H1 (cell line): ENCODE measurements at regions not wholly inside any gene's neighbourhood (a gene's known extent, or its start where the extent isn't known, plus 50 kb on each side); places are given as distances from the start of the nearest gene placed in this dataset.

Source experiments
- CTCF ChIA-PET: fragments of 300-600 bp; sonication (Branson Sonifier 250); formaldehyde crosslinking; loops from one replicate; lab custom pipeline; 2021; ENCODE audit not compliant: partially characterized antibody; lab: Charles Lee
- POLR2A ChIA-PET: fragments of 300-600 bp; sonication (Branson Sonifier 250); formaldehyde crosslinking; loops from one replicate; lab custom pipeline; 2021; ENCODE audit warnings: inconsistent platforms; ENCODE audit not compliant: partially characterized antibody; lab: Charles Lee
- DNase-seq, 2 experiments: peaks; one replicate each; pipeline versions ENCODE4 v3.0.0 to v3.0.0-alpha.2; 2010 to 2022; ENCODE audit warnings: low spot score in 2 of 2, low read depth in 1 of 2, mixed read lengths in 1 of 2
- FAIRE-seq: peaks from 2 replicates; lab custom pipeline; 2011; peaks lifted over from hg19 to GRCh38; lab: Jason Lieb, UNC
- H2AFZ ChIP-seq: 2 replicates; pipeline ENCODE4 v1.8.1; 2012; ENCODE audit warnings: low read length, inconsistent platforms
- H2AK5ac ChIP-seq: 2 replicates; pipeline ENCODE4 v1.6.1; 2013; ENCODE audit warnings: low read depth, low read length
- H2BK120ac ChIP-seq: replicated peaks from 2 replicates; pipeline ENCODE3; 2013; ENCODE audit warnings: low read depth, low read length, inconsistent platforms
- H2BK12ac ChIP-seq: 2 replicates; pipeline ENCODE4 v1.6.1; 2013; ENCODE audit warnings: low read depth, low read length
- H2BK15ac ChIP-seq: 2 replicates; pipeline ENCODE4 v1.6.1; 2013; ENCODE audit warnings: low read length
- H2BK20ac ChIP-seq: 2 replicates; pipeline ENCODE4 v1.6.1; 2013; ENCODE audit warnings: low read length
- H2BK5ac ChIP-seq: 2 replicates; pipeline ENCODE4 v1.6.1; 2013; ENCODE audit warnings: low read depth, low read length
- H3K14ac ChIP-seq: 2 replicates; pipeline ENCODE4 v1.6.1; 2013; ENCODE audit warnings: inconsistent platforms; ENCODE audit not compliant: insufficient read length
- H3K18ac ChIP-seq: 2 replicates; pipeline ENCODE4 v1.6.1; 2013; ENCODE audit warnings: low read length; ENCODE audit errors: extremely low read depth
- H3K23ac ChIP-seq: 2 replicates; pipeline ENCODE4 v1.6.1; 2013; ENCODE audit warnings: inconsistent platforms; ENCODE audit not compliant: insufficient read length
- H3K23me2 ChIP-seq: 2 replicates; pipeline ENCODE4 v1.6.1; 2013; ENCODE audit warnings: low read depth, low read length
- H3K27ac ChIP-seq: 2 replicates; pipeline ENCODE4 v1.6.1; 2011; ENCODE audit warnings: low read depth, low read length, inconsistent platforms
- H3K27me3 ChIP-seq, 4 experiments: replicated peaks in 1 of 4; 1 replicate in 1 of 4; 2 replicates in 3 of 4; pipeline versions ENCODE4 v1.6.1 to v1.8.1; 2011 to 2013; ENCODE audit warnings: low read length in 3 of 4, mild to moderate bottlenecking in 3 of 4, inconsistent platforms in 2 of 4, mixed read lengths in 2 of 4, moderate library complexity in 1 of 4; ENCODE audit not compliant: control insufficient read depth in 3 of 4, insufficient read depth in 3 of 4; ENCODE audit errors: extremely low read depth in 1 of 4
- H3K36me3 ChIP-seq, 4 experiments: 2 replicates each; pipeline versions ENCODE4 v1.6.1 to v1.8.1; 2011 to 2013; ENCODE audit warnings: mild to moderate bottlenecking in 4 of 4, low read length in 3 of 4, moderate library complexity in 2 of 4, control low read depth in 1 of 4, inconsistent platforms in 1 of 4; ENCODE audit not compliant: insufficient read depth in 4 of 4, control insufficient read depth in 2 of 4
- H3K4ac ChIP-seq: replicated peaks from 2 replicates; pipeline ENCODE3; 2013; ENCODE audit warnings: low read length, low read depth, mixed read lengths, inconsistent platforms; ENCODE audit not compliant: insufficient read length
- H3K4me1 ChIP-seq, 4 experiments: replicated peaks in 1 of 4; 1 replicate in 1 of 4; 2 replicates in 3 of 4; pipeline versions ENCODE4 v1.6.1 to v1.8.1; 2011 to 2013; ENCODE audit warnings: low read length in 3 of 4, inconsistent platforms in 2 of 4, mixed read lengths in 1 of 4; ENCODE audit not compliant: insufficient read depth in 4 of 4, control insufficient read depth in 3 of 4
- H3K4me2 ChIP-seq, 2 experiments: 2 replicates each; pipeline versions ENCODE4 v1.6.1 to v1.8.1; 2011 to 2013; ENCODE audit warnings: low read depth in 2 of 2, low read length in 2 of 2, control low read depth in 1 of 2, inconsistent platforms in 1 of 2, mild to moderate bottlenecking in 1 of 2; ENCODE audit not compliant: insufficient read depth in 1 of 2
- H3K4me3 ChIP-seq, 4 experiments: fragments of 200-600, 300-600 bp in 1 of 4; sonication (generic), shearing (Covaris generic), sonication (Bioruptor Twin) in 1 of 4; 2 replicates each; pipeline versions ENCODE4 v1.5.1 to v1.8.1; 2011 to 2016; ENCODE audit warnings: low read length in 4 of 4, low read depth in 3 of 4, control low read depth in 2 of 4, inconsistent platforms in 2 of 4, mild to moderate bottlenecking in 2 of 4, mixed read lengths in 1 of 4, moderate library complexity in 1 of 4; ENCODE audit not compliant: insufficient read depth in 2 of 4; ENCODE audit errors: extremely low read depth in 1 of 4
- H3K56ac ChIP-seq: replicated peaks from 2 replicates; pipeline ENCODE3; 2013; ENCODE audit warnings: low read depth, mild to moderate bottlenecking, mixed read lengths, low read length, inconsistent platforms; ENCODE audit not compliant: insufficient read length
- H3K79me1 ChIP-seq: 2 replicates; pipeline ENCODE4 v1.6.1; 2013; ENCODE audit warnings: low read depth, low read length, control low read depth
- H3K79me2 ChIP-seq, 2 experiments: 2 replicates each; pipeline versions ENCODE4 v1.6.1 to v1.8.1; 2012 to 2013; ENCODE audit warnings: low read length in 2 of 2, mild to moderate bottlenecking in 2 of 2, inconsistent platforms in 1 of 2; ENCODE audit not compliant: insufficient read depth in 2 of 2, control insufficient read depth in 1 of 2
- H3K9ac ChIP-seq, 4 experiments: replicated peaks in 1 of 4; 1 replicate in 1 of 4; 2 replicates in 3 of 4; pipeline versions ENCODE4 v1.6.1 to v1.8.1; 2011 to 2013; ENCODE audit warnings: low read depth in 3 of 4, low read length in 3 of 4, control low read depth in 2 of 4, mild to moderate bottlenecking in 2 of 4, moderate library complexity in 2 of 4, inconsistent platforms in 1 of 4; ENCODE audit errors: extremely low read depth in 1 of 4
- H3K9me3 ChIP-seq, 2 experiments: 2 replicates each; pipeline versions ENCODE4 v1.6.1 to v1.8.1; 2012 to 2013; ENCODE audit warnings: mild to moderate bottlenecking in 2 of 2, moderate library complexity in 2 of 2, control low read depth in 1 of 2, inconsistent platforms in 1 of 2, low read depth in 1 of 2, low read length in 1 of 2, mixed read lengths in 1 of 2; ENCODE audit not compliant: insufficient read depth in 2 of 2
- H4K20me1 ChIP-seq, 2 experiments: replicated peaks in 1 of 2; 2 replicates each; pipeline versions ENCODE3 to v1.8.1; 2011 to 2013; ENCODE audit warnings: inconsistent platforms in 2 of 2, low read length in 2 of 2, mild to moderate bottlenecking in 1 of 2; ENCODE audit not compliant: insufficient read depth in 2 of 2, control insufficient read depth in 1 of 2
- H4K5ac ChIP-seq: 2 replicates; pipeline ENCODE4 v1.6.1; 2013; ENCODE audit warnings: low read length, low read depth, mixed read lengths, inconsistent platforms; ENCODE audit not compliant: insufficient read length
- H4K8ac ChIP-seq: 2 replicates; pipeline ENCODE4 v1.8.0; 2013; ENCODE audit warnings: mild to moderate bottlenecking, moderate library complexity, low read length, inconsistent platforms; ENCODE audit not compliant: insufficient read depth; ENCODE audit errors: extremely low read depth
- H4K91ac ChIP-seq: replicated peaks from 2 replicates; pipeline ENCODE3; 2013; ENCODE audit warnings: low read length, mixed read lengths, inconsistent platforms; ENCODE audit not compliant: insufficient read length
- ATF2 ChIP-seq: IDR thresholded peaks from 2 replicates; pipeline ENCODE4 v1.6.1; 2012; ENCODE audit warnings: low read length, inconsistent platforms
- CEBPB ChIP-seq: IDR thresholded peaks from 2 replicates; pipeline ENCODE4 v1.6.1; 2012; ENCODE audit warnings: low read depth, low read length
- CTBP2 ChIP-seq: IDR thresholded peaks from 2 replicates; pipeline ENCODE4 v1.7.0; 2011; ENCODE audit warnings: borderline replicate concordance, mild to moderate bottlenecking, moderate library complexity, mixed read lengths, low read length; ENCODE audit not compliant: insufficient read depth, insufficient read length
- EGR1 ChIP-seq: IDR thresholded peaks from 2 replicates; pipeline ENCODE4 v1.6.1; 2011; ENCODE audit warnings: low read depth, low read length, borderline replicate concordance
- EZH2 ChIP-seq: fragments of 200-600 bp; sonication (generic); IDR thresholded peaks from 2 replicates; pipeline ENCODE4 v1.7.1; 2012; ENCODE audit warnings: low read depth, mild to moderate bottlenecking, moderate library complexity, low read length, inconsistent platforms; ENCODE audit not compliant: severe bottlenecking
- NANOG ChIP-seq: IDR thresholded peaks from 2 replicates; pipeline ENCODE4 v1.6.1; 2011; ENCODE audit warnings: low read length, low read depth, mild to moderate bottlenecking, inconsistent platforms; ENCODE audit not compliant: insufficient read depth, poor library complexity, severe bottlenecking
- NRF1 ChIP-seq: IDR thresholded peaks from 2 replicates; pipeline ENCODE4 v1.6.1; 2011; ENCODE audit warnings: mild to moderate bottlenecking, low read depth, low read length, improper control_type of control experiment
- PHF8 ChIP-seq: fragments of 200-600 bp; sonication (generic); conservative IDR thresholded peaks from 2 replicates; pipeline ENCODE4 v1.7.1; 2012; ENCODE audit warnings: low read depth, mild to moderate bottlenecking, inconsistent platforms, low read length, moderate library complexity
- POLR2AphosphoS5 ChIP-seq: IDR thresholded peaks from 2 replicates; pipeline ENCODE4 v1.6.1; 2011; ENCODE audit warnings: low read depth, low read length
- POU5F1 ChIP-seq: IDR thresholded peaks from 2 replicates; pipeline ENCODE4 v1.6.1; 2011; ENCODE audit warnings: low read depth, mild to moderate bottlenecking, low read length, moderate library complexity
- TAF1 ChIP-seq: IDR thresholded peaks from 2 replicates; pipeline ENCODE4 v1.6.1; 2011; ENCODE audit warnings: mild to moderate bottlenecking, low read depth, low read length
- TBP ChIP-seq: IDR thresholded peaks from 2 replicates; pipeline ENCODE4 v1.6.1; 2011; ENCODE audit warnings: low read depth, low read length, improper control_type of control experiment
- WGBS, 2 experiments: shearing (Covaris generic) in 1 of 2; methylation state at CpG; one replicate each; pipeline versions ENCODE4 v1.1.6 to v1.1.7; 2013 to 2015; ENCODE audit warnings: low lambda C conversion rate in 2 of 2, mixed read lengths in 2 of 2, inconsistent platforms in 1 of 2, low coverage in 1 of 2, missing lambda C conversion rate in 1 of 2; ENCODE audit not compliant: insufficient replicate concordance in 2 of 2, insufficient coverage in 1 of 2, insufficient read length in 1 of 2; ENCODE audit errors: extremely low coverage in 1 of 2, missing lambda C conversion rate in 1 of 2; 5-methylcytosine and 5-hydroxymethylcytosine counted together
- TF ChIP-seq, protein P1 (sequence below): IDR thresholded peaks from 2 replicates; pipeline ENCODE4 v1.6.1; 2012; ENCODE audit warnings: inconsistent platforms

- Histone ChIP-seq H2BK15ac (no peak overlapping the region), H3K79me2 (no peaks in the 10 kb centered on the region), H3K79me1 (no peaks in the 10 kb centered on the region), H3K27ac (no peak overlapping the region), H4K91ac (no peak overlapping the region), H3K9me3 (peaks cover 2 to 6% of the 10 kb centered on the region in 2 experiments; a peak in 2 of 4 replicates), H3K14ac (no peak overlapping the region), H2AFZ (no peak overlapping the region), H3K4ac (no peak overlapping the region), H3K23me2 (no peaks in the 10 kb centered on the region), H2BK5ac (no peak overlapping the region), H3K18ac (no peak overlapping the region), H3K36me3 (no peaks in the 10 kb centered on the region), H4K5ac (no peak overlapping the region), H4K8ac (no peak overlapping the region), H3K4me1 (no peaks in the 10 kb centered on the region), H2BK120ac (no peak overlapping the region), H3K56ac (no peak overlapping the region), H3K9ac (no peak overlapping the region), H2BK12ac (no peak overlapping the region), H3K27me3 (no peaks in the 10 kb centered on the region), H2AK5ac (no peak overlapping the region), H3K4me2 (no peak overlapping the region), H3K4me3 (no peak overlapping the region), H2BK20ac (no peak overlapping the region), H3K23ac (no peak overlapping the region), H4K20me1 (no peaks in the 10 kb centered on the region)
- 86% methylated on average over 2 of the region's 2 CpGs; no CpG with 5 or more reads in 1 of the 2 experiments for WGBS, 2 experiments
- DNase-seq (no peak), FAIRE-seq (no peak)
- POLR2A ChIA-PET = no interaction called here
- CTCF ChIA-PET = no interaction called here
- TF ChIP-seq EGR1 (no peak), POU5F1 (no peak), ATF2 (no peak), POLR2AphosphoS5 (no peak), NRF1 (no peak), EZH2 (no peak), TAF1 (no peak), NANOG (no peak), CTBP2 (no peak), CEBPB (no peak), TBP (no peak), PHF8 (no peak)
- TF ChIP-seq, protein P1, sequence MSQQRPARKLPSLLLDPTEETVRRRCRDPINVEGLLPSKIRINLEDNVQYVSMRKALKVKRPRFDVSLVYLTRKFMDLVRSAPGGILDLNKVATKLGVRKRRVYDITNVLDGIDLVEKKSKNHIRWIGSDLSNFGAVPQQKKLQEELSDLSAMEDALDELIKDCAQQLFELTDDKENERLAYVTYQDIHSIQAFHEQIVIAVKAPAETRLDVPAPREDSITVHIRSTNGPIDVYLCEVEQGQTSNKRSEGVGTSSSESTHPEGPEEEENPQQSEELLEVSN = no peak
Observed at GRCh38 chr12:91973813-91974212, 171.8 kb downstream of the BTG1 start.
